NCI-H2227 treated with DMSO at 0.1 percent for 48 hours (cell line): ENCODE measurements at regions not wholly inside any gene's neighbourhood (a gene's known extent, or its start where the extent isn't known, plus 50 kb on each side); places are given as distances from the start of the nearest gene placed in this dataset.
"Not testable (repeated sequence)": the region's sequence is repeated elsewhere in the genome, so short reads cannot be mapped to it uniquely, and the experiment has no call there.

Experiments
- DNase-seq: peaks from one replicate; lab custom pipeline; 2025; lab: John Stamatoyannopoulos, UW

- not testable (repeated sequence) for DNase-seq
Observed at GRCh38 chr13:90341348-90341747, 1006.1 kb upstream of the MIR17HG start.

GRCh38 chr13:90348477-90349136 lies 998.9 kb upstream of the MIR17HG start:
- not testable (repeated sequence) for DNase-seq

GRCh38 chr13:90352763-90353162 lies 994.7 kb upstream of the MIR17HG start:
- DNase-seq = no peak

GRCh38 chr13:90355162-90355751 lies 992.2 kb upstream of the MIR17HG start:
- DNase-seq = no peak

GRCh38 chr13:90360785-90361184 lies 986.7 kb upstream of the MIR17HG start:
- DNase-seq = no peak

GRCh38 chr13:90362707-90363106 lies 984.8 kb upstream of the MIR17HG start:
- DNase-seq = no peak

GRCh38 chr13:90365130-90365529 lies 982.4 kb upstream of the MIR17HG start:
- DNase-seq = no peak

- DNase-seq = no peak
Observed at GRCh38 chr13:90374168-90374567, 973.3 kb upstream of the MIR17HG start.

GRCh38 chr13:90375851-90376250 lies 971.6 kb upstream of the MIR17HG start:
- DNase-seq = no peak

GRCh38 chr13:90382425-90382824 lies 965.1 kb upstream of the MIR17HG start:
- DNase-seq = no peak

GRCh38 chr13:90385781-90386489 lies 961.6 kb upstream of the MIR17HG start:
- DNase-seq = no peak

GRCh38 chr13:90388887-90389452 lies 958.5 kb upstream of the MIR17HG start:
- DNase-seq = no peak

- no peak for DNase-seq
Observed at GRCh38 chr13:90389537-90389936, 958.0 kb upstream of the MIR17HG start.

- DNase-seq = no peak
Observed at GRCh38 chr13:90393408-90393807, 954.1 kb upstream of the MIR17HG start.

GRCh38 chr13:90395348-90395747 lies 952.1 kb upstream of the MIR17HG start:
- no peak for DNase-seq

- DNase-seq = no peak
Observed at GRCh38 chr13:90395846-90396245, 951.6 kb upstream of the MIR17HG start.

- DNase-seq = no peak
Observed at GRCh38 chr13:90396266-90396665, 951.2 kb upstream of the MIR17HG start.

- no peak for DNase-seq
Observed at GRCh38 chr13:90397503-90397902, 950.0 kb upstream of the MIR17HG start.

- no peak for DNase-seq
Observed at GRCh38 chr13:90400372-90400771, 947.1 kb upstream of the MIR17HG start.

- DNase-seq = no peak
Observed at GRCh38 chr13:90401150-90401549, 946.3 kb upstream of the MIR17HG start.

GRCh38 chr13:90402102-90402501 lies 945.4 kb upstream of the MIR17HG start:
- no peak for DNase-seq

- DNase-seq = no peak
Observed at GRCh38 chr13:90402613-90403012, 944.9 kb upstream of the MIR17HG start.
